GM21447 (cell line): ENCODE measurements at regions not wholly inside any gene's neighbourhood (a gene's known extent, or its start where the extent isn't known, plus 50 kb on each side); places are given as distances from the start of the nearest gene placed in this dataset.
"Not testable (repeated sequence)": the region's sequence is repeated elsewhere in the genome, so short reads cannot be mapped to it uniquely, and the experiment has no call there.

ENCODE experiments used
- ATAC-seq: cut with Tn5 transposase; IDR thresholded peaks from one replicate; pipeline ENCODE4 v1.9.1; 2021; ENCODE audit not compliant: unreplicated experiment

DNA sequence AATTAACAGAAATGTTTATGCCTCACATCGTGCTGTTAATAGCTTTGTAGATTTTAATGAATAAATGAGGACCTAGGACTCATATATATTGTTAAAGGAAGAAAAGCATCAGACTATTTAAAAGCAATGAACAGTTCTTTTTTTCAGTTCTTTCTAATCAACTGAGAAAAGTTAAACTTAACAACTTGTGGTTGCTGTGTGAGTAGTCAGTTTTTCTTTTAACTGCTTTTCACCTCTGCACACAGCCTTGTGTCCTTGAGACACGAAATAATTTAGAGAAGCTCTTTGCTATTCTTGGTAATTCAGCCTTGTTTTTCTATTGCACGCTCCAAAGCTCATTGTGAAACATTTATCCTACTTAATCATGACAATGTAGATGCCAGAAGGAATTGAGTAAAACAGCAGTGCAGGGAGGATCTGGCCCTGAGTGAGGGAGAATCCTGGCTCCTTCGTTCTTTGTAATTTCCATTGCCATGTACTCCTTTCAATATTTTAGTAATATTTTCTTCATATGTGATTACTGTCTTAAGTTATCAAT lies 499.0 kb downstream of the PYDC2 start:
- ATAC-seq, result no peak

DNA sequence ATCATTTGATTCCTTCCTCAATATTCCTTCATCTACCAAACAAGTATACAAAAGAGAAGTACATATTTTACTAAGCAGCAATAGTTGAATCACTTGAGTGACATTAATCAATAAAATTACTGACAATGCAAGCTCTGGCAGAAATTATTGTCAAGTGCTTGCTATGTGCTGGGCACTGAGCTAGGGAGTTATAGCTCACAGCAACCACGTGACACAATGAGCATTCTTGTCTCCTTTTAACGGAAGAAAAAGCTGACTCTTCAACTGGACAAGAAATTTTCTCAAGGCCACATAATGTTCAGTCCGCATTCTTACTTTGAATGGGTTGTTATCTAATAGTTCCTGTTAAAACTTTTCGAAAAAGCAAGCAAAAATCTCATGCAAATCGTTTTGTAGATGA lies 500.1 kb downstream of the PYDC2 start:
- ATAC-seq, result no peak

- no peak for ATAC-seq
These were observed 500.6 kb downstream of the PYDC2 start for GRCh38 chr3:191961529-191961928.

DNA sequence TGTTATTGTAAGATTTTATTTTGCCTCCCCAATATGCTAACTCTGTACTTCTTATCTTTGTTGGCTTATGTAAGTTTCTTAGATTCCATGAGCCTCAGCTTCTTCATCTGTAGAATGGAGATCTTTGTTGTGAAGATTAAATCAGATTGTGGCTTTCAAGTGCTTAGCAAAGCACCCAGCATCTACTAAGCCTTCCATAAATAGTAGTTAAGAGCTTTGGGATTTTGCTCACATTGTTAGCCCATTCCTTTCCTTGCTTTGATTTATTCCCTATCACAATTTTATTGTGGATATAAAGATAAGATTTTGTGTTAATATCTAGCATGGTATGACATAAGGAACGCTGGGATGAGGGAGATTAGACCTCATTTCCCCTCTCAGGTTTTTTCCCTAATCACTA lies 501.4 kb downstream of the PYDC2 start:
- no peak for ATAC-seq

DNA sequence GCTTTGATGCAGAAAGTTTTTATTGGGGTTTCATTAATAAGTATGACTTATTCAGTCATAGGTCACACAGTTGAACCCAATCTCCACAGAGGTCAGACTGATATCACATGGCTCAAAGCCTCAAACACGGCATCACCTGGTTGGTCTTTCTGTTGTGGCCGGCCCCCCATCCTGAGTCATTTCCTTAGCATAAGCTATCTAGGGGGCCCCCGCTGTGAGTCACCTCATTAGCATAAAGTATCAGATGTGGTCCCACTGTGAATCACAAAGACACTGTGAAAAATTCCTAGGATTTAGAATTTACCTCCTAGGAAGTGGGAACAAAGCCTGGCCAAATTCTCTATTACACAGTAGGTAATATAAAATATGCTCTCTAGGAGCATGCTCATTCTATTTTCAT lies 502.2 kb downstream of the PYDC2 start:
- ATAC-seq, result no peak

DNA sequence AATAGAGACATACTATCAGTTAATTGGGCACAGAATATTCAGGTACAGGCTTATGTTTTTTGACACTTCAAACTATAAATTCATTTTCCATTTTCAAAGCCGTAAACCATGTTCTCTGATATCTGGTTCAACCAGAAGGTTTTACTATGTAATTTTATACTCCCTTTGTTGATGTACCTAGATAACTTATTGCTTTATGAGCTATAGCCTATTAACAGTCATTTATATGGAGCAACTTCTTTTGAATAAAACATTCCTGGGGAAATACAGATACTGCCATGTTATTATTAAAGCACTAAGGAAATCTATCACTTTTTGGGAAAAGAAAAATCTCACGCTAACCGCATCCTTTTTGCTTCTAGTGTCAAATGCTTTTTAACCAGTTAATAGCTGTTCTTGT lies 505.6 kb downstream of the PYDC2 start:
- ATAC-seq, result no peak

- ATAC-seq, result no peak
These were observed 507.3 kb downstream of the PYDC2 start for GRCh38 chr3:191968299-191968698.

DNA sequence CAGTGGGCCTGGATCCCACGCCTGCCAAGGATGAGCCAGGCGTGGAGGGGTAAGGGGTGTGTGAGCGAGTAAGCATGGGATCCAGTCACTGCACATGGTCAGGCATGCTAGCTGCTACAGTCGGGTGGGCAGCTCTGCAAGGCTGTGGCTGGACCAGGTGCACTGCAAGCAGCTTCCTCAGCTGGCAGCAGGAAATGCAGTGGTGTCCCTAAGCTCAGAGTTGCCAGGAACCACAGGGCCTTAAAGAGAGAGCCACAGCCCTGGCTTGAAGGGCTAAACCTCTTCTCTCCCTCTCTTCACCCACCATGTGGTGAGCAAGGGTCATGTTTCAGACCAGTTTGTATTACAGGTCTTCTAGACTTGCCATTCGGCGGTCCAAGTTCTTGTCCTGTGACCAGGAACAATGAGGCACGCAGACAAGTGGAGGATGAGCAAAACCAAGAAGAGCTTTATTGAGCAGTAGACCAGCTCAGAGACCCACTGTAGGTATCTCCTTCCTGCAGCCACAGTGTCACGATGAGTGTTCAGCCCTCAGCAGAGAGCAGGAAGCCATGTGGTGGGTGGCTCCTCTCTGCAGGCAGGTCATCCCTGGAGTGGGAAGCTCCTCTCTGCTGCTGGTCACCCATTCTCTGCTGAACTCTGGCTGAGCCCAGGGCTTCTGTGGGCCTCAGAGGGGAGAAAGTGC lies 511.9 kb downstream of the PYDC2 start:
- peak; percentile 79 for ATAC-seq

DNA sequence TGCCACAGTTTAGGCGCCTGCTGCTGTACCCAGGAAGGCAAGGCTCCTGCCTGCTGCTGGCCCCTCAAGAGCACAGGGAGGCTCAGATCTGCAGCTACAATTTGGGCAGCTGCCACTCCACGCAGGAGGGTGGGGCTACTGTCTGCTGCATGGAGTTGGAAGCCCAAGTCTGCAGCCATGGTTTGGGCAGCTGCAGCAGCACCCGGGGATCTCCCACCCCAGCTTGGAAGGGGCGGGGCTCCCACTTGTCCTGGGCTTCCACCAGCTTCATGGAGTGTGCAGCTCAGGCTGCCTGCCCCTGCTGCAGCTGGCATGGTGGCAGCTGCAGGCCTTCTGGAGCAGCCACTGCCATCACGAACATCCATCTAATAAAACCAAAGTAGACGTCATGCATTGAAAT lies 512.9 kb downstream of the PYDC2 start:
- no peak for ATAC-seq

- ATAC-seq, result no peak
These were observed 515.0 kb downstream of the PYDC2 start for GRCh38 chr3:191975936-191976335.

- ATAC-seq, result no peak
These were observed 519.5 kb downstream of the PYDC2 start for GRCh38 chr3:191980443-191980842.

DNA sequence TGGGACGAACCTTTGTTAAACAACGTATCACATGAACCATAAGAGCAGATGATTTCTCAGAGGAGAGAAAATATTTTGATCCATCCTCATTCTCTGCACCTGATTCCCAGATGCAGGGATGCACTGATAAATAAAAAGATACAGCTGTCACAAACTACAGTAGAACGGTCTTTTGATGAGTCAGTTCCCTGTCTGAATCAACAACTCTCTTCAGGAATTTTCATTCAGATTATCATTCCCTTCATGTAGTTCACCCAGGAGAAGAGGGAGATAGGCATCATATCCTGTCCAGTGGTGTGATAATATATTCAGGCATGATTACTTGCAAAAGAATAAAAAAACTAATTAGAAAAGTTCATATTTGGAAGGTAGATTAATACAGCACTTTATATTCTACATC lies 521.5 kb downstream of the PYDC2 start:
- no peak for ATAC-seq

DNA sequence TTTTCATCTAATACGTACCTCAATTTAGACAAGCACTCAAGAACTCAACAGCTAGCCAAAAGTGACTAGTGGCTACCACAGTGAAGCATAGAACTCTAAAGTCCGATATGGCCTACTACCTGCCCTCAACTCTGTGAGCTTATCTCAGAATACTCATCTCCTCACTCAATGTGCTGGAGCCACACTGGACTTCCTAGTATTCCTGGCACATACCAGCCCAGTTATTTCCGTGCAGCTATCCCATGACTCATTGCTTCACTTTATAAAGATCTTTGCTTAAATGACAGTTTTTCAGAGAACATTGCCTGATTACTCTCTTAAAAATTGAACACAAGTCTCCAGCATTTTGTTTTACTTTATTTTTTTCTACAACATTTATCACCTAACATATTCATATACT lies 524.7 kb downstream of the PYDC2 start:
- ATAC-seq, result no peak

- ATAC-seq, result no peak
These were observed 526.9 kb downstream of the PYDC2 start for GRCh38 chr3:191987831-191988350.

GRCh38 chr3:191993952-191994351 lies 533.0 kb downstream of the PYDC2 start:
- ATAC-seq, result not testable (repeated sequence)

- ATAC-seq, result no peak
These were observed 536.1 kb downstream of the PYDC2 start for GRCh38 chr3:191997093-191997492.

DNA sequence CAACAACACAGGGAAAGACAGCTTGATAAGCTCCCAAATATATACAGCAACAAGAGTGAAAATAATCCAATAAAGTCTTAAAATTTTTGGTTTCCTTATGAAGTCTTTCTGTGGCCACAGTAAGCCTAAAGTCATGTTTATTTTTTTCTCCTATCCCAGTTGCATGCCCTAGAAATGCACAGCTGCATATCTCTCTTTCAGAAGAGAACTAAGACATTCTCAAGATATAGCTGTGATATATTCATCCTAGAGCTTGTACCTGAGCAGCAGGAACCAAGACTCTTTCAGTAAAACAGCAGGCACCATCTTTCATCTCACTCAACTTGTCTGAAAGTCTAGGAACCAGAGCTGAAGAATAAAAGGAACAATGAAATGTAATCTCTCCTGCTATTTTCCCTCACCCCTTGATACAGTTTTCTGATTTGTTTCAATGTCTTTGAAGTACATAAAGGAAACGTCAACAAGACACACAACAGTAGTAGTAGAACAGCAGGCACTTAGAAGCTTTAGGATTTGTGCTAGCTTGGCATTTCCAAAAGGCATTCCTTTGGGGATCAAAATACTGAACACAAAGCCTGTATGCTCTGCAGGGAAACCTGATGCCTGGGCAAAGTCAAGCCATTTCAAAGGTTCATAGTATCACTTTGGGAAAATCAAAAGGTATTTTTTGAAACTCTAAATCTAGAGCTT lies 536.8 kb downstream of the PYDC2 start:
- ATAC-seq, result no peak

DNA sequence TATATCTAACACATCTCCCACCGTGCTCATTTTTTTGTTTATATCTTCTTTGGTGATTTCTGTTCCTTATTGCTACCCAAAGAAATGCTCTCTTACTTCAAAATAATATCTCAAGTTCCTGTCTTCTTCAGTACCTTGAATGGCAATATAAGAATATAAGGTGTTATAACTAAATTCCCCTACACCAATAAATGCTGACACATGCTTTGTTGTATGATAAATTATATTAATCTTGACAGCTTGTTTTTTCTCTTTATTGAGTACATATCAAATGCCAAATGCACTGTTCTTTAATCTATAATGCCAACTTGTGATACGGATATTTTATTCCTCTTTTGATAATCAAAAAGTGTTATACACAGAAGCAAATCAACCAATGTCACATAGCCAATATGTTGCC lies 540.3 kb downstream of the PYDC2 start:
- no peak for ATAC-seq

- no peak for ATAC-seq
These were observed 545.0 kb downstream of the PYDC2 start for GRCh38 chr3:192005989-192006388.

- ATAC-seq, result no peak
These were observed 548.9 kb downstream of the PYDC2 start for GRCh38 chr3:192009903-192010302.

DNA sequence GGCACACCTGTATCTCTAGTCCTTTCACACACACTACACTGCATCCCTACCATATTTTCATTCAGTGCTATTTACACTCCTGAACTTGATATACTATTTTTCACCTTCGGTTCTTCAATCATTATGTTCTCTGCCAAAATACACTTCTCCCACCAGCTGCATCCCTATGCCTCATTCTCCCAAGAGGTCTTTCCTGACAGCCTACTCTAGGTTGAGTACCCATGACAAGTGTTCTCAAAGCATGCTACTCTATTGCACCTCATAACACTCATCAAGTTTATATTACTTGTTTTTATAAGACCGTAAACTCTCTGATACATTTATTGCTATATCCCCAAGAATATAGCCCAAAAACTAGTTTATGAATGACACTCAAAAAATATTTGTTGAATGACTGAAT lies 549.5 kb downstream of the PYDC2 start:
- ATAC-seq, result no peak

DNA sequence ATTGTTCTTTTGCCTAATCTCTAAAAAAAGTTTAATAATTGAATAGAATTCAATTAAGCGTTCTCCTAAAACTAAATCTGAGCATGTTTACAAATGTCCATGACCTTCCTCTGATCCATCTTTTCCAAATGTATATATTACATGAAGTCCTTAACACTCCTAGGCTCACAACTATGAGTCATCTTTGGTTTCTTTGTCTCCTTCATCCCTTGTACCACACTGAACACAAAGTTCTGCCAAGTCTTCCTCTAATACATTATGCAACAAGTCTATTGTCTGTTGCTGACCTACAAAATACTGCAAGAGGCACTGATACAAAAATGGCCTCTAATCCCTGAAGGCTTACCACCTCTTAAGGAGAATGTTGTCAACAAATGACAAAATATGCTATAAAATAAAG lies 550.2 kb downstream of the PYDC2 start:
- no peak for ATAC-seq
